Lung (tissue), 11 donors: ENCODE measurements at regions not wholly inside any gene's neighbourhood (a gene's known extent, or its start where the extent isn't known, plus 50 kb on each side); places are given as distances from the start of the nearest gene placed in this dataset.
A peak's percentile ranks its signal among the peaks of the same experiment; 100 is the strongest.

ENCODE experiments used
- ATAC-seq: fragments of 200-7000 bp; cut with Tn5 transposase; one replicate; pipeline ENCODE4 v1.9.1; 2020; ENCODE audit warnings: moderate number of reproducible peaks; ENCODE audit not compliant: insufficient read depth, low FRiP score
- DNase-seq, 3 donors: peaks; one replicate each; pipeline ENCODE4 v3.0.0-alpha.2; 2013 to 2017
- H3K27ac ChIP-seq, 2 donors: one replicate each; pipeline ENCODE4 v1.5.1; 2013; ENCODE audit warnings: mild to moderate bottlenecking in 2 of 2, moderate library complexity in 2 of 2, control low read depth in 1 of 2, inconsistent platforms in 1 of 2, low read depth in 1 of 2, low read length in 1 of 2
- H3K27me3 ChIP-seq, 3 donors: one replicate each; pipeline ENCODE4 v1.5.1; 2013; ENCODE audit warnings: low read length in 2 of 3; ENCODE audit not compliant: control insufficient read depth in 3 of 3, insufficient read depth in 3 of 3
- H3K36me3 ChIP-seq, 4 donors: one replicate each; pipeline ENCODE4 v1.5.1; 2013; ENCODE audit warnings: low read length in 4 of 4, mild to moderate bottlenecking in 1 of 4, moderate library complexity in 1 of 4; ENCODE audit not compliant: control insufficient read depth in 4 of 4, insufficient read depth in 4 of 4
- H3K4me1 ChIP-seq, 5 donors: one replicate each; pipeline ENCODE4 v1.5.1; 2013; ENCODE audit warnings: low read length in 5 of 5, mild to moderate bottlenecking in 2 of 5, moderate library complexity in 1 of 5; ENCODE audit not compliant: control insufficient read depth in 5 of 5, insufficient read depth in 5 of 5
- H3K4me3 ChIP-seq: one replicate; pipeline ENCODE4 v1.5.1; 2013; ENCODE audit warnings: mild to moderate bottlenecking, control low read depth, moderate library complexity
- H3K9ac ChIP-seq, 2 donors: one replicate each; pipeline ENCODE4 v1.5.1; 2013; ENCODE audit warnings: low read length in 2 of 2, control low read depth in 1 of 2; ENCODE audit not compliant: insufficient read depth in 1 of 2
- H3K9me3 ChIP-seq, 4 donors: one replicate each; pipeline ENCODE4 v1.5.1; 2013; ENCODE audit warnings: low read length in 3 of 4, mild to moderate bottlenecking in 1 of 4, moderate library complexity in 1 of 4; ENCODE audit not compliant: control insufficient read depth in 4 of 4, insufficient read depth in 3 of 4
- WGBS, 2 donors: extraction: QIAGEN DNeasy Blood & Tissue Kit; methylation state at CpG; one replicate each; pipeline ENCODE4 v1.1.7; 2013; 5-methylcytosine and 5-hydroxymethylcytosine counted together
- TF ChIP-seq, protein P1 (sequence below): IDR thresholded peaks from 2 replicates; pipeline ENCODE4 v1.5.1; 2012; ENCODE audit warnings: mild to moderate bottlenecking; ENCODE audit errors: control extremely low read depth, extremely low read depth
- donor health status: control.
- donor health status: control.
- donor health status: Bipolar disorder and iron deficiency.
- donor health status: healthy.
- donor health status: DM: yes; HTN: yes; CAD: no.

DNA sequence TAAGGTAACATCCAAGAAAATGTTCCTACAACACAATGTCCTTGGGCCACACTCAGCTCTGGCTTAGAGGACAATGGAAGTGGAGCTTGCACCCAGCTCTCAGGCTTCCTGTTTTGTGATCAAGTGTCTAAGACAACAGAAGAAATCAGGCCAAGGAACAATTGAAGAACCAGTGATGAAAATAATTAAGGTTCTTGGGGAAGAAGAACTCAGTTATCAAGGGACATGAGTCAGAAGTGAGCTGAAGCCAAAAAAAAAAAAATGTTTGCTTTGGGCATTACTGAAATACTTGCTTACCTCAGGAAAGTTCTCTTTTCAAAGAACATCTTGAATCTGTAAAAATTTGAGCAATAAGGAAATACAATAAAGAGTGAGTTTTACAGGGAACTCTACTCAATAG is 299.0 kb downstream of the FBXO15 start:
- DNase-seq (no peak), ATAC-seq (peak; percentile 29)
- H3K4me3 ChIP-seq: no peak overlapping the region
- H3K27ac ChIP-seq: no peak overlapping the region
- TF ChIP-seq, protein P1, sequence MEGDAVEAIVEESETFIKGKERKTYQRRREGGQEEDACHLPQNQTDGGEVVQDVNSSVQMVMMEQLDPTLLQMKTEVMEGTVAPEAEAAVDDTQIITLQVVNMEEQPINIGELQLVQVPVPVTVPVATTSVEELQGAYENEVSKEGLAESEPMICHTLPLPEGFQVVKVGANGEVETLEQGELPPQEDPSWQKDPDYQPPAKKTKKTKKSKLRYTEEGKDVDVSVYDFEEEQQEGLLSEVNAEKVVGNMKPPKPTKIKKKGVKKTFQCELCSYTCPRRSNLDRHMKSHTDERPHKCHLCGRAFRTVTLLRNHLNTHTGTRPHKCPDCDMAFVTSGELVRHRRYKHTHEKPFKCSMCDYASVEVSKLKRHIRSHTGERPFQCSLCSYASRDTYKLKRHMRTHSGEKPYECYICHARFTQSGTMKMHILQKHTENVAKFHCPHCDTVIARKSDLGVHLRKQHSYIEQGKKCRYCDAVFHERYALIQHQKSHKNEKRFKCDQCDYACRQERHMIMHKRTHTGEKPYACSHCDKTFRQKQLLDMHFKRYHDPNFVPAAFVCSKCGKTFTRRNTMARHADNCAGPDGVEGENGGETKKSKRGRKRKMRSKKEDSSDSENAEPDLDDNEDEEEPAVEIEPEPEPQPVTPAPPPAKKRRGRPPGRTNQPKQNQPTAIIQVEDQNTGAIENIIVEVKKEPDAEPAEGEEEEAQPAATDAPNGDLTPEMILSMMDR: no peak
- H3K9ac ChIP-seq: no peak overlapping the region
- H3K9me3 ChIP-seq: no peaks in the 10 kb centered on the region
- H3K4me1 ChIP-seq: peaks cover 0 to 1% (median 0%) of the 10 kb centered on the region in 5 donors
- peaks cover 0 to 3% (median 0%) of the 10 kb centered on the region in 3 donors for H3K27me3 ChIP-seq
- no peaks in the 10 kb centered on the region for H3K36me3 ChIP-seq

DNA sequence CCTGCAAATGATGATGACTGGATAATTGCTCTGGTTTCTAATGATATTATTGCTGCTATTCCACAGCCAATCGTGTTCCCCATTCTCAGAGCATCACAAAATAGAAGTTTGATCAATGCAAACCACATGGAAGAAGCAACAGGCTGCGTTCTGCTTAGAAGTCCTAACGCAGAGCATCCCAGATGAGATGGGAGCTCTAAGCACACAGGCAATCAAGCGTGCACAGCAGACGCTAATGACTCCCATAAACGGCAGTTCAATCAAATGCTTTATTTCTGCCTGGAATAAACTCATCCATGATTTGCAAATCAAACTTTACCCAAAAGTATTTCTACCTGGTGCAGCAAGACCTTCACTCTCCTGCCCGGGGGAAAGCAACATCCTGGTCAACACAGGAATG is 304.2 kb downstream of the FBXO15 start:
- peaks cover 0 to 7% (median 3%) of the 10 kb centered on the region in 3 donors for H3K27me3 ChIP-seq
- H3K9me3 ChIP-seq: no peaks in the 10 kb centered on the region
- 70 to 90% methylated on average over 7 of the region's 7 CpGs for WGBS, 2 donors
- TF ChIP-seq, protein P1: no peak
- no peak overlapping the region for H3K4me3 ChIP-seq
- DNase-seq: no peak
- H3K9ac ChIP-seq: no peak overlapping the region
- H3K36me3 ChIP-seq: no peaks in the 10 kb centered on the region
- no peak overlapping the region for H3K27ac ChIP-seq
- H3K4me1 ChIP-seq: peaks cover 0 to 1% (median 0%) of the 10 kb centered on the region in 5 donors
- ATAC-seq: no peak

DNA sequence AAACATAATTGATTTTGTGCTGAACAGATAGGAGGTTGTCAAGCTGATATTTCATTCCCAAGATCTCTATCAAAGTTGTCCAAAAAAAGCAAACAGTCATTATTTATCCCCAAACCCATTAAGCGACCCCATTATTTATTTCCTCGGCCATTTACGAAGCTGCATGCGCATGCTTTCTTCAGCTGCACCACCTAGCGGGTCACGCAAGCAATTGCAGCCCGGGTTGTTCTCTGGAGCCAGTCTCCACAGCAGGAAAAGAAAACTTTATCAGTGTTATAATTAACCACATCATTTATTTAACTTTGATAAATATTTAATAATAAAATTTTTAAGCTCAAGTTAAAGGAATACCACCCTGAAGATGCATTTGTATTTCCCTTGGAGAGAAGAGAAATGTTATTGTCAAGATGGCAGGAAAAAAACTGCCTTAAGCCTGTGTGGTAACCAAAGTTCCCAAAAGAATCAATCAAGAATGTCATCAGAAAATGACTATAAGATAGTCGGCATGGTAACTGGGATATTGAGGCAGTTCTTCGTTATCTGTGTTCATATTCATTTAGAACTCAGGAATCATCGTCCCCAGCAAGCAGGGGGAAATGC is 304.7 kb downstream of the FBXO15 start:
- no peaks in the 10 kb centered on the region for H3K9me3 ChIP-seq
- ATAC-seq: no peak
- H3K9ac ChIP-seq: no peak overlapping the region
- WGBS, 2 donors: 8 to 11% methylated on average over 10 of the region's 10 CpGs
- no peak overlapping the region for H3K4me3 ChIP-seq
- peaks cover 0 to 7% (median 3%) of the 10 kb centered on the region in 3 donors for H3K27me3 ChIP-seq
- no peaks in the 10 kb centered on the region for H3K36me3 ChIP-seq
- H3K27ac ChIP-seq: no peak overlapping the region
- no peaks in the 10 kb centered on the region for H3K4me1 ChIP-seq
- DNase-seq: peak; percentile 51 to 63 (median 54)
- TF ChIP-seq, protein P1: peak; percentile 57

DNA sequence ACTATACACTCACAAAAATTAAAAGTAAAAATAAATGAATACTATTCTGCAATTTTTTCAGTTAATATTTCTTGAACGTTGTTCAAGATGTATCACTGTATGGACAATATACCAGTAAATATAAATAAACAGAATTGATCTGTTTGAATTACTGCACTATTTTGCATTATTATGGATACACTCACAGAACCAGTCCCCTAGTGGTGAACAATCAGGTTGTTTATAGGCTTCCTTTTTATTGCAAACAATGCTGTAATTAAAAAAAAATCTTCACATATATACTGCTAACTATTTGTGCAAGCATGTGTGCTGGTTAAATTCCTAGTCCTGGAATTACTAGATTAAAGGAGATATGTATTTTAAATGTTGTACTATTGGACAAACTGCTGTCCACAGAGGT is 306.0 kb downstream of the FBXO15 start:
- no peak overlapping the region for H3K4me3 ChIP-seq
- peaks cover 0 to 7% (median 3%) of the 10 kb centered on the region in 3 donors for H3K27me3 ChIP-seq
- ATAC-seq (no peak), DNase-seq (no peak)
- 75 to 78% methylated on average over 1 of the region's 1 CpG for WGBS, 2 donors
- H3K36me3 ChIP-seq: no peaks in the 10 kb centered on the region
- no peak overlapping the region for H3K27ac ChIP-seq
- H3K9ac ChIP-seq: no peak overlapping the region
- H3K9me3 ChIP-seq: no peaks in the 10 kb centered on the region
- no peaks in the 10 kb centered on the region for H3K4me1 ChIP-seq
- TF ChIP-seq, protein P1: no peak
